ENCODE measurements at regions not wholly inside any gene's neighbourhood (a gene's known extent, or its start where the extent isn't known, plus 50 kb on each side); places are given as distances from the start of the nearest gene placed in this dataset.

DNA sequence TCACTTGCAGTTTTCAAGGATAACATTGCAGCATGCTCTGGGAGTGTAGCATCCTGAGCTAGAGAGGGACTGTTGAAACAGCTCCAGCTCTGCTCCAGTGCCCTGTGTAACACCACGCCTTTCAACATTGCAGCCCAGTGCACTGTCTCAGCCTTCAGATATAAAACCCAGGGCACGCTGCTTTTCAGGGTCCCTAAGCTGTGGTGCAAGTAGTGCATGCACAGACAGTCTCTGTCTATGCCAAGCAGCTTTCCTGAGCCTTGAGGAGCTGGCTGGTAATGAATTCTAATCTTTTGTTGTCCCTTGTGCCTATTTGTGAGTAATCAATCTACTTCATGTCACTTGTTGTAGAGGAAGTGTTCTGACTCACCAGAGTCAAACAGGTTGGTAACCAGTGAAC lies 897.0 kb downstream of the ARAP2 start:
- TF ChIP-seq, protein P1, sequence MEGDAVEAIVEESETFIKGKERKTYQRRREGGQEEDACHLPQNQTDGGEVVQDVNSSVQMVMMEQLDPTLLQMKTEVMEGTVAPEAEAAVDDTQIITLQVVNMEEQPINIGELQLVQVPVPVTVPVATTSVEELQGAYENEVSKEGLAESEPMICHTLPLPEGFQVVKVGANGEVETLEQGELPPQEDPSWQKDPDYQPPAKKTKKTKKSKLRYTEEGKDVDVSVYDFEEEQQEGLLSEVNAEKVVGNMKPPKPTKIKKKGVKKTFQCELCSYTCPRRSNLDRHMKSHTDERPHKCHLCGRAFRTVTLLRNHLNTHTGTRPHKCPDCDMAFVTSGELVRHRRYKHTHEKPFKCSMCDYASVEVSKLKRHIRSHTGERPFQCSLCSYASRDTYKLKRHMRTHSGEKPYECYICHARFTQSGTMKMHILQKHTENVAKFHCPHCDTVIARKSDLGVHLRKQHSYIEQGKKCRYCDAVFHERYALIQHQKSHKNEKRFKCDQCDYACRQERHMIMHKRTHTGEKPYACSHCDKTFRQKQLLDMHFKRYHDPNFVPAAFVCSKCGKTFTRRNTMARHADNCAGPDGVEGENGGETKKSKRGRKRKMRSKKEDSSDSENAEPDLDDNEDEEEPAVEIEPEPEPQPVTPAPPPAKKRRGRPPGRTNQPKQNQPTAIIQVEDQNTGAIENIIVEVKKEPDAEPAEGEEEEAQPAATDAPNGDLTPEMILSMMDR (conservative IDR thresholded peaks at IDR 0.05; ENCODE audit: low read length), result no peak
- no peak for TF ChIP-seq EZH2phosphoT487 (IDR thresholded peaks at IDR 0.05; ENCODE audit: borderline replicate concordance, low read depth, low read length)
